GM13976 (cell line): ENCODE measurements at regions not wholly inside any gene's neighbourhood (a gene's known extent, or its start where the extent isn't known, plus 50 kb on each side); places are given as distances from the start of the nearest gene placed in this dataset.
"Not testable (repeated sequence)": the region's sequence is repeated elsewhere in the genome, so short reads cannot be mapped to it uniquely, and the experiment has no call there.

ENCODE experiments used
- DNase-seq: peaks from one replicate; pipeline ENCODE4 v3.0.0; 2012; ENCODE audit warnings: low spot score
- in situ Hi-C: fragments of 300-500 bp; cut with MboI; formaldehyde crosslinking; loops from one replicate; pipeline ENCODE4 v1.12.0; 2022; ENCODE audit warnings: low sequenced_read_pairs, mixed read lengths, inconsistent platforms; ENCODE audit not compliant: unreplicated experiment
- TF ChIP-seq, protein P1 (sequence below): IDR thresholded peaks from 2 replicates; pipeline ENCODE4 v1.5.1; 2012; ENCODE audit warnings: borderline replicate concordance, mild to moderate bottlenecking; ENCODE audit not compliant: insufficient read depth; ENCODE audit errors: extremely low read depth, missing control alignments, control extremely low read depth

DNA sequence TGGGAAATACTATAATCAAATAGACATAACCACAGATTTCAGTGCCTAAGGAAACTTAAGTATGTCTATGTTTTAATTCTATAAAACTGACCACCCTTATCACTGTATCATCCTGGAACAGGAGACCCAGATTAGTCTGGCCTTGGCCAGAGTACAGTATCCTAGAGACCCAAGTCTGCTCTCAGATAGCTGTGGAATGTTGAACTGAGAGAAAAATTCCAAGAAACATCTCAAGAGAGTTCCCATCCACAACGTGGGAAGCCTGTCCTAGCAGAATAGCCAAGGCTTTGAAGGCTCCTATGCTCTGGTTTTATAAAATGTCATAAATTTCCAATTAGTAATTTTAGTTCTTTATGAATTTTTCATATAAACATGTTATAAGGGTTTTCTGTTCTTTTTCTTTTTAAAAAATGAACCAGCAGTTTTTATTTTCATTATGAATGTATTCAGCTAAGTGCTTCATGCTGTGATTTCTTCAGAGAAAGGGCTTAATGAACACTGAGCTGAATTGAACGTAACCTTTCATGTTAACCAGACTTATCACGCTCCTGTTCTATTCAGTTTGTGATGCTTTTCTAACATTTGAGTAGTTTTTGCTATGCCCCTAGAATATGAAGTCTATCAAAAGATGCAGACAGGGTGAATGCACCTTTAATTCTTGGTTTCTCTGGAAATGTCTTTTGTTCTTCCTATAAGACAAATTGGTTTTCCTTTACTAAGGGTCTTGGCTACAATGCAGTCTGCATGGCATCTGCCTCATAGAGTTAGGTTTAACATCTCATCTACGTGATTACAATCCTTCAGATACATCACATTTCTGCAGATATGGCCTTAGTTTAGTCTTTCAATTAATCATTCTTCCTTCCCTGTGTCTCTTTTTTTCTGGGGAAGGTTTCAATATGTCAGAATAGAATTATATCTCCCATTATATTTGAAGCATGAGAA is 230.8 kb downstream of the CYLC2 start:
- DNase-seq, result no peak
- TF ChIP-seq, protein P1, sequence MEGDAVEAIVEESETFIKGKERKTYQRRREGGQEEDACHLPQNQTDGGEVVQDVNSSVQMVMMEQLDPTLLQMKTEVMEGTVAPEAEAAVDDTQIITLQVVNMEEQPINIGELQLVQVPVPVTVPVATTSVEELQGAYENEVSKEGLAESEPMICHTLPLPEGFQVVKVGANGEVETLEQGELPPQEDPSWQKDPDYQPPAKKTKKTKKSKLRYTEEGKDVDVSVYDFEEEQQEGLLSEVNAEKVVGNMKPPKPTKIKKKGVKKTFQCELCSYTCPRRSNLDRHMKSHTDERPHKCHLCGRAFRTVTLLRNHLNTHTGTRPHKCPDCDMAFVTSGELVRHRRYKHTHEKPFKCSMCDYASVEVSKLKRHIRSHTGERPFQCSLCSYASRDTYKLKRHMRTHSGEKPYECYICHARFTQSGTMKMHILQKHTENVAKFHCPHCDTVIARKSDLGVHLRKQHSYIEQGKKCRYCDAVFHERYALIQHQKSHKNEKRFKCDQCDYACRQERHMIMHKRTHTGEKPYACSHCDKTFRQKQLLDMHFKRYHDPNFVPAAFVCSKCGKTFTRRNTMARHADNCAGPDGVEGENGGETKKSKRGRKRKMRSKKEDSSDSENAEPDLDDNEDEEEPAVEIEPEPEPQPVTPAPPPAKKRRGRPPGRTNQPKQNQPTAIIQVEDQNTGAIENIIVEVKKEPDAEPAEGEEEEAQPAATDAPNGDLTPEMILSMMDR, result no peak
- in situ Hi-C loops, result no loop called here

DNA sequence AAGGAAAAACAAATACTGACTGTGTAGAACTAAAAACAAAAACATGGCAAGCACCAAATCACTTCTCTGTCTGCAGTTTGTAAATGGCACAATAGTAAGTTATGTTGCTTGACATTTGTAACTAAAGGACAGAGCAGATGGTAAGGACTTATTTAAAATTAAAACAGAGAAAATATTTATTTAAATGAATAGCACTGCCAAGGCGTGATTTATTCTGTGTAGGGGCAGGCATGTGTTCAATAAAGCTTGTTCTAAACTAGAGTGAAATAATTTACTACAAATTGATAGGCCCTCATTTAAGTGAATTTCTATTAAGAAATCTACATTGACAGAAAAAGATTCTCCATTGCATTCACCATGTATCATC is 231.5 kb downstream of the CYLC2 start:
- TF ChIP-seq, protein P1, result no peak
- DNase-seq, result no peak
- in situ Hi-C loops, result no loop called here

DNA sequence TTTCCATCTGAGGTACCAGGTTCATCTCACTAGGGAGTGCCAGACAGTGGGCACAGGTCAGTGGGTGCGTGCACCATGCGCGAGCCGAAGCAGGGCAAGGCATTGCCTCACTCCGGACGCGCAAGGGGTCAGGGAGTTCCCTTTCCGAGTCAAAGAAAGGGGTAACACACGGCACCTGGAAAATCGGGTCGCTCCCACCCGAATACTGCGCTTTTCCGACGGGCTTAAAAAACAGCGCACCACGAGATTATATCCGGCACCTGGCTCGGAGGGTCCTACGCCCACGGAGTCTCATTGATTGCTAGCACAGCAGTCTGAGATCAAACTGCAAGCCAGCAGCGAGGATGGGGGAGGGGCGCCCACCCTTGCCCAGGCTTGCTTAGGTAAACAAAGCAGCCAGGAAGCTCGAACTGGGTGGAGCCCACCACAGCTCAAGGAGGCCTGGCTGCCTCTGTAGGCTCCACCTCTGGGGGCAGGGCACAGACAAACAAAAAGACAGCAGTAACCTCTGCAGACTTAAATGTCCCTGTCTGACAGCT is 242.5 kb downstream of the CYLC2 start:
- DNase-seq, in situ Hi-C loops: not testable (repeated sequence)

DNA sequence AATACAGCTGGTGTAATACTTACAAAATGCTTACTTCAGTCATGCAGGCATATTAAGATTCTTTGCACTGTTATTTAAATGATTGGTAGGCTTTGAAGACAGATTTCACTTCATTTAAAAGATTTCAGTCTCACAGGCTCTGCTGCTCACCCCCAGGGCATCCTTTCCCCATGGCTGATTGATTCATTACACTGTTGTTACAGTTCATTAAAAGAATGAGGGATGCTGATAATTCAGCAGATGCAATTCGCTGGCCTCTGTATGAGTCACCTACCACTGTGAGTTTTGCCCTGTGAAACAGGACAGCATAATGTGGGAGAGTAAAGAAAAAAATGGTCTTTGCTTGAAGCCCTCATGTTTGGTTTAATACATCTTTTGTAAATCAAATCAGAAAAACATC is 246.9 kb downstream of the CYLC2 start:
- TF ChIP-seq, protein P1, result no peak
- DNase-seq, result no peak
- in situ Hi-C loops, result no loop called here

DNA sequence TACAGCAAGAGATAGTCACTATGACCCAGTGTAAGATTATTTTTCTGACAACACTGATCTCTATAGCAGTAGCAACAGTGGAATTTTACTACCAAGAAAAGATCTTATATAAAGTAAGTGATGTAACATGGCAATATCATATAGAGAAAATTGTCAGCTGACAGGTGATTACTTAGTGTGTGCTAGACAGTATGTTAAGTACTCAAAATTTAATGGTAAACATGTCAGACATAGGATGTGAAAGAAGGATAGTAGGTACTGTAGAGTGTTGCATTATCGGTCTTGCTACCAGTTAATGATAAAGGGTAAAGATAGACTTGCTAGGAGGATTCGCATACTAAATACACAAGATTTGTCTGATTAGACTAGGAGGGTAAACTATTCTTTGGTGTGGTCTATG is 247.4 kb downstream of the CYLC2 start:
- TF ChIP-seq, protein P1, result no peak
- DNase-seq, result no peak
- in situ Hi-C loops, result no loop called here

DNA sequence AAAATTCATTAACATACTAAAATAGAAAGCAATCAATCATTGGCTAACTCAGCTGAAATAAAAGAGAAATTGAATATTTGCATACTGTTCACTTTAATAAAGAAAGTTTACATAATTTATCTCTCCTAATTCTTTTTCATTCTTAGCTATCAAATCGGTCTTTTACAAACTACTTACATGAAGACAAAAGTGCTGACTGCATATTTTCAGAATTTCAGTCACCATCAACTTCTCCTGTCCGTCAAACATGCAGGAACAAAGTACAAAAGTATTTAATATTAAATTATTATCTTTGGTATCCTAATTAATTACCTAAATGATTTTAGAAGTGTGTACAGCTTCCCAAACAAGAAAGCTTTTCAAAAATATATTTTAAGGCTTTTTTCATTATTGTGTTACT is 248.4 kb downstream of the CYLC2 start:
- in situ Hi-C loops, result no loop called here
- TF ChIP-seq, protein P1, result no peak
- DNase-seq, result no peak

DNA sequence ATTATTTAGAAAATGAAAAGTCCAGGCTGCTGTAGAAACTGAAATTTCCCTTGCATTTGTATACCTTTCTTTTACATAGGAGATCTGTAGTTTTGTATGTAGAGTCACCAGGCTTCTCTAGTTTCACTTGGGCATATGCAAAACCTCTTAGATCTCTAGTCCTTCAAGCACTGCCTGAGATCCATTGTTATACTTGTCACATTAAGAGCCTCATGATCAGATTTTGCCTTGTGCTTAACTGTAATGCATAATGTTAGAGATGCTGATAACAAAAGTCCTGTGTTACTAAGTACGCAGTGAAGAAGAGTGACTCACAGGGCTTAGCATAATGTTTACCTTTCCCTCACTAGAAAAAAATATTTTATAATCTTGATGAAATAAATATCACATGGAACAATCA is 250.2 kb downstream of the CYLC2 start:
- DNase-seq, result no peak
- TF ChIP-seq, protein P1, result no peak
- in situ Hi-C loops, result no loop called here
